ENCODE measurements at regions not wholly inside any gene's neighbourhood (a gene's known extent, or its start where the extent isn't known, plus 50 kb on each side); places are given as distances from the start of the nearest gene placed in this dataset.
"Not testable (repeated sequence)": the region's sequence is repeated elsewhere in the genome, so short reads cannot be mapped to it uniquely, and the experiment has no call there.

GRCh38 chrX:116285501-116285900 is 115.0 kb downstream of the AGTR2 start:
- peak overlapping the region; percentile 63 for H3K27ac ChIP-seq
- DNase-seq (ENCODE audit: low read depth, low spot score): no peak

- peak overlapping the region; percentile 55 for H3K27ac ChIP-seq
- no peak for DNase-seq (ENCODE audit: low read depth, low spot score)
These were observed 119.0 kb downstream of the AGTR2 start for GRCh38 chrX:116289592-116289991.

GRCh38 chrX:116290359-116290758 is 119.8 kb downstream of the AGTR2 start:
- H3K27ac ChIP-seq: peak overlapping the region; percentile 55
- DNase-seq (ENCODE audit: low read depth, low spot score): peak; percentile 3

GRCh38 chrX:116292183-116292582 is 121.6 kb downstream of the AGTR2 start:
- DNase-seq (ENCODE audit: low read depth, low spot score): no peak

GRCh38 chrX:116298956-116299355 is 128.4 kb downstream of the AGTR2 start:
- no peak overlapping the region for H3K27ac ChIP-seq

More at GRCh38 chrX:116292183-116292582, 121.6 kb downstream of the AGTR2 start:
- H3K27ac ChIP-seq: no peak overlapping the region

GRCh38 chrX:116306218-116306617 is 130.2 kb upstream of the SLC6A14 start:
- no peak overlapping the region for H3K27ac ChIP-seq
- no peak for DNase-seq (ENCODE audit: low read depth, low spot score)

More at GRCh38 chrX:116298956-116299355, 128.4 kb downstream of the AGTR2 start:
- no peak for DNase-seq (ENCODE audit: low read depth, low spot score)

- peak; percentile 1 for DNase-seq (ENCODE audit: low read depth, low spot score)
- H3K27ac ChIP-seq: peak overlapping the region; percentile 50
These were observed 119.0 kb upstream of the SLC6A14 start for GRCh38 chrX:116317409-116317808.

- peak overlapping the region; percentile 50 for H3K27ac ChIP-seq
- DNase-seq (ENCODE audit: low read depth, low spot score): peak; percentile 20
These were observed 117.7 kb upstream of the SLC6A14 start for GRCh38 chrX:116318672-116319071.

GRCh38 chrX:116321711-116322110 is 114.7 kb upstream of the SLC6A14 start:
- no peak for DNase-seq (ENCODE audit: low read depth, low spot score)
- no peak overlapping the region for H3K27ac ChIP-seq

GRCh38 chrX:116332026-116332425 is 104.4 kb upstream of the SLC6A14 start:
- not testable (repeated sequence) for DNase-seq (ENCODE audit: low read depth, low spot score); H3K27ac ChIP-seq

- DNase-seq (ENCODE audit: low read depth, low spot score); H3K27ac ChIP-seq: not testable (repeated sequence)
These were observed 101.6 kb upstream of the SLC6A14 start for GRCh38 chrX:116334797-116335196.

GRCh38 chrX:116339407-116339806 is 97.0 kb upstream of the SLC6A14 start:
- H3K27ac ChIP-seq: no peak overlapping the region

GRCh38 chrX:116342903-116343302 is 93.5 kb upstream of the SLC6A14 start:
- no peak for DNase-seq (ENCODE audit: low read depth, low spot score)

More at GRCh38 chrX:116339407-116339806, 97.0 kb upstream of the SLC6A14 start:
- no peak for DNase-seq (ENCODE audit: low read depth, low spot score)

GRCh38 chrX:116345958-116346357 is 90.4 kb upstream of the SLC6A14 start:
- no peak overlapping the region for H3K27ac ChIP-seq
- DNase-seq (ENCODE audit: low read depth, low spot score): no peak

More at GRCh38 chrX:116342903-116343302, 93.5 kb upstream of the SLC6A14 start:
- H3K27ac ChIP-seq: no peak overlapping the region

- no peak overlapping the region for H3K27ac ChIP-seq
- DNase-seq (ENCODE audit: low read depth, low spot score): no peak
These were observed 79.1 kb upstream of the SLC6A14 start for GRCh38 chrX:116357329-116357728.

- H3K27ac ChIP-seq: peak overlapping the region; percentile 77
- DNase-seq (ENCODE audit: low read depth, low spot score): no peak
These were observed 57.4 kb upstream of the SLC6A14 start for GRCh38 chrX:116378961-116379360.

- peak; percentile 36 for DNase-seq (ENCODE audit: low read depth, low spot score)
- peak overlapping the region; percentile 77 for H3K27ac ChIP-seq
These were observed 56.6 kb upstream of the SLC6A14 start for GRCh38 chrX:116379854-116380253.

- DNase-seq (ENCODE audit: low read depth, low spot score): no peak
- H3K27ac ChIP-seq: no peak overlapping the region
These were observed 51.9 kb upstream of the SLC6A14 start for GRCh38 chrX:116384406-116384954.

Measured in epithelial cell of prostate (primary cell).